NCI-H1694 treated with DMSO at 0.1 percent for 48 hours (cell line): ENCODE measurements at regions not wholly inside any gene's neighbourhood (a gene's known extent, or its start where the extent isn't known, plus 50 kb on each side); places are given as distances from the start of the nearest gene placed in this dataset.

Experiments
- DNase-seq: peaks from one replicate; lab custom pipeline; 2025; lab: John Stamatoyannopoulos, UW

DNA sequence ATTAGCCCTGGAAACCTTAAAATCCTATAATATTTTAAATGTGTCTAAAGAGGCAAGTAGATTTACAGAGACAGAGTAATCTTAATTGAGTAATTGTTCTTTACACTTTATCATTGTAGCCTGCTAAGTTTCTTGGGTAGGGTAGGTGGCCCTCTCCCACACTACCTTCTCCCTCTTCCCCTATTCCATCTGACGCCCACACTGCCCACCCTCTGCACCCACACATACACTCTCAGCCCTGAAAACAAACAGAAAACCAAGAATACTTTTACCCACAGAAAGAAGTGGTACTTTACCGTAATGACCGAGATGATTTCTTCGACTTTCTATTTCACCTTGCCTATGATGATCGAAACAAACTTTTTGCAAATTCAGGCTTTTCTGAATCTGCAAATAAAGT lies 320.4 kb upstream of the OBI1 start:
- no peak for DNase-seq

DNA sequence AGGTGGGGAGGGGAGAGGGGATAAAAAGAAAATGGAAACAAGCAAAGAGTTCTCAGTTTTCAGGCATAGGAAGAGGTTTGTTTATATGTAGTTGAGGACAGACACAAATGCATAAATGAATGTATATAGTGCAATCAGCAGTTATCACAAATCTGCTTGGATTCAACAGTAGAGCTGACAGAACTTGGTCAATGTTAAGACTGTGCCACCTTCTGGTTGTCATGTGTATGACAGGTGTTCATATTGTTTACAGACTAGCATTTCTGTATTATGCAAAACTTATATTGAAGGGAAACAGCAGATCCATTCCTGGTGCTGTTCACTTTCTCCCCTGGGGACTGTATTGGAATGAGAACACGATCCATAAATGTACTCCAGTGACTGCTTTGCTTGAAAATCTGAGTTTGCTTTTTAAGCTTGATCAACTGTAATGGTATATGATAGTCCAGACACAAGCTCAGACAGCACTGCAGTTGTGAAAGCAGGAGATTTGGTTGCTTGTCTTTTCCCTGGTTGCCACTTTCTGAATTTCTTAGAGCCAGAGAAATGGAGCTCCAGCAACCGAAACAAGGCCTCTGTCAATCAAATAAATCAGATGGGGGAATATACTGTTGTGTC lies 319.5 kb upstream of the OBI1 start:
- peak; percentile 93 for DNase-seq

DNA sequence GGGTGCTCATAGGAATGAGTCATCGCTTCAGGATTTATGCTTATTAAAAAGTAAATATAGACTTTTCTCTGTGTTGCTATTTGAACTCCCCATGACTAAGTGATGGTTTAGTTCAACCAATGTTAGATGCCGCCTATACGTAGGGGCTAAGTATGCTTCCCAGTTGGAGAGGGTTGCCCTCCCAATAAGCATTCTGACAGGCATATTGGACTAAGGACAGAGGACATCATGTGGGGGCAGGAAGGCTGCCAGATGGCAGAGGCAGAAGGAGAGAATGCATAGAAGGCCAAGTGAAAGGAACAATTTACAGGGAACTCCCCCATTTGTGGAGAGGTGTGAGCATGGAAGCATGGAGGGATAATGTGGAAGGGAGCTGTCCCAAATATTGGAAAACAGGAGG lies 318.4 kb upstream of the OBI1 start:
- peak; percentile 91 for DNase-seq

DNA sequence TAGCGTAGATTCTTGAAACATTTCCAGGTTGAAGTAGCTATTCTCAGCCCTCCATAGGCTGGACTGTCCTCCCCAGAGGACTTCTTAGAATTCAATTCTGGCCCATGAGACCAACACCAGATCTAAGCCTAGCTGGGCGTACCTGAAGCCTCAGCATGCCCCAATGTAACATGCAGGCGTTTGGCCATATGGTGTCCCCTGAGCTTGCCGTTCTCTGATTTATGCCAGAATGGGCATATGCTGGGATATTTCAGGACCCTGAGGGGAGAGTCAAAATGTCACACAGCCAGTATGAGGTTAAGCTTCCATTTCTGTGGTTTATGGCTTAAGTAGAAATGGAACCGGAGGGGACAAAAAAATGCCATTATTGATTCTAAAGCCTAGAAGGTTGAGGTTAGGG lies 317.7 kb upstream of the OBI1 start:
- peak; percentile 85 for DNase-seq

DNA sequence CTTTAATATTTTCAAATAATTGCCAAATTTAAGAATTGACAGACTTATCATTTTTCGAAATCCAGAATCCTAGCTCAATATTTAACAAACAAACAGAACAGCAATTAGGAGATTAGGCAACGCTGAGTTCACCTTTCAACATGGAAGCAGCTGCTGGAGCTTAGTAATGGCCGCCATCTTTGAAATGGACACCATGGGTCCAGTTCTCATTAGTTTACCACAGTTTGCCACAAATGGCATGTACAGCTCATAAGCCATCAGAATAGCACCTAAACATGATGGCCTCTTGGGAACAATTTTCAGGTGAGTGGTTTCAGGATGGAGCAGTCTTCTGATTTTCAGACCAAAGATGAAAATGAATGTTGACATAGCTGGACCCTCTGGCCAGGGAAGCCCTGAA lies 313.6 kb upstream of the OBI1 start:
- no peak for DNase-seq

DNA sequence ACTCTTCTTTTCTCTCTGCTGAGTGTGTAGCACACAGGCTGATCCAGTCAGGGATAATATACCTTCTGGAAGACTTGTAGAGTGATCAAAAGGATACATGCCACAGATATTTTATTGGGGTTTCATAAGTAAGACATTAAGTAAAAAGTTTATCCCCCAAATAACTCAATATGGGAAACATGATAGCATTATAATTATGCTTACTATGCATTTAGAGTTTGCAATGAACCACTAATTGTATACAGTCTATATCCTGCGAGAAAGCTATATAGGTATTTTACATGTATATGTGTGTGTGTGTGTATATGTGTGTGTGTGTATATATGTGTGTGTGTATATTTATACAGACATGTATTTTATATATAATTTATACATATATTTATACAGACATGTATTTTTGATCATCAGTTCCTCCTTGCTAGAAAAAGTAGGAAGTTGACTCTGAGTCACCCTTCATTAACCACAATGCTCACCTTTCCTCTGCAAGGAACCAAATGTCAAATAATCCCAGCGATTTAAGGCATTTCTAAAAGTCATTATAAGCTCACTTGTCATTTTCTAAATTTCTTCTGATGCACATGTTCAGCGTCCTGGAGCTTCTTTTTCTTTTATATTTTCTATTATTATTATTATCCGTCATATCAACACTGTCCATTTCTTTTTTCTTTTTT lies 312.5 kb upstream of the OBI1 start:
- DNase-seq = no peak

DNA sequence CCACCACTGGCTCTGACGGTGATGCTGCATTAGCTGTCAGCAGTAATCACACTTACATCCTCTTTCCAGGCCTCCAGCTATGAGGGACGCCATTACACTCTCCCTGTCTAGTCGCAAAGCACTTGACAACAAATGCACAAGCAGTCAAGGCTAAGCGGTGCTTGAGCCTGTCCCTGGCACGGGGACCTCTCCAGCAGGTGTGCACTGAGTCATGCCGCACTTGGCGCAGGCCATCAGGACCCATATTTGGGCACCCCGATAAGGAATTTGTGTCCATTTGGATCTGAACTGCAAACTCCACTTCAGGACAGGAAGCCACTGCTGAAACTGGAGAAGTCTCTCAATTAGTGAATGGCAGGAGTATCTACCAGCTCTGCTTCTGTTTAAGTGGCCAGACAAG lies 301.9 kb upstream of the OBI1 start:
- no peak for DNase-seq

DNA sequence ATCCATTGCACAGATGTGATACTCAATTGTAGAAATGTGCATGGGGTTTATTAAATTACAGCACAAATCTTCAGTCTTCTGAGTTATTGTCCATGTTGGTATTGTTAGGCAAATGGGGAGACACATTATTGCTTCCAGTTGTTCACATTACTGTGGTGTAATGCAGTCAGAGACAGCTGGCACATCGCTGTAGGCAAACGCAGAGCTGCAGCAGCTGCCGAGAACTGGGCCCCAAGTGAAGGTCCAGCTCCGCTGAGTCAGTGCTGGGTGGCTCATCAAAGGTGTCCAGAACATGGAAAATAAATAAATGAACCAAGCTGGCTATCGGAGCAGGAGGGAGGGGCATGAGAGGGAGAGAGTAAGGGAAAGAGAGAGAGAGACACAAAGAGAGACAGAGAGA lies 299.1 kb upstream of the OBI1 start:
- no peak for DNase-seq

DNA sequence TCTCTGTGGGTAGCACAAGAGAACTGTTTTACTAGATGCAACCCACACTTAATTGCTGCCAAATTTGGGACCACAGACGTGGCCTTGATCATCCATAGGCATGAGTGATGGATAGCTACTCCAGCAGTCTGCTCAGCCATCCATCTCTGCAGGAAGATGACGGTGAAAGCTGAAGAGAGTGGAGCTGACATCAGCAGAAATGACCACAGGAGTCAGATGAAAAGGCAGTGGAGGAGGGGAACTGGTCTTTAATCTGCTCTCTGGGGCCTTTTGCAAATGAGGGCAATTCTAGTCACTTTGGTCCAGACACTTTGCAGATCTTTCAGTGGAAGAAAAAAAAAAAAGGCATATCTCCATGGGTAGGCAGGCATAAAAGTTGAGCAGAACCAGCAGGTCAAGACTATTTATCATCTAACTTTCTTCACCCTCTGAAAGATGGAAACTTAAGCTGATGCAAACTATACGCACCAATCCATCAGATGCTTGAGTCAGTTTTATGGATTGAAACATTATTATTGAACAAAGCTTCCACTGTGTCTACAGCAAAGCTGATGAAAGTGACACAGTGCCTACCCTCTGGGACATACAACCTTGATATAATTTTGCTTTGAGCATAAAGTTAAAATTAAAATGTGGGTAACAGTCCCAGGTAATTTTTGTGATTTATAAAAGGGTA lies 281.6 kb upstream of the OBI1 start:
- DNase-seq = no peak

DNA sequence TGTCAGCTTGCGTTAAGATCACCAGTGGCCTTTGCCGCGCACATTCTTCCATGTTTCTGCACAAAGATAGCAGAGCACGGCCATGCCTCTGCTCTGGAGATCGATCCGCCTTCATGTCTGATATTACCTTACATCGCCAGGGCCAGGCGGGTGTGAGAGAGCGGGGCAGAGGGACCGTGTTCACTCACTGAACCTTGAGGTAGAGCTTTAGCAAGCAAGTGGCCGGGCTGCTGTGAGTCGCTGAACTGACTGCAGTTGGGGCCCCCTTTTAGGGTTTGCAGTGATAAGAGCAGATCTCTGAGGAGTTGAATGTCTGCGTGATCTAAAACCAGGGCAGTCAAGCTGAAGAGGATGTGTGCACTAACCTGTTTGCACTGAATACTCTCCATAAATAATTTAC lies 275.4 kb upstream of the OBI1 start:
- no peak for DNase-seq

DNA sequence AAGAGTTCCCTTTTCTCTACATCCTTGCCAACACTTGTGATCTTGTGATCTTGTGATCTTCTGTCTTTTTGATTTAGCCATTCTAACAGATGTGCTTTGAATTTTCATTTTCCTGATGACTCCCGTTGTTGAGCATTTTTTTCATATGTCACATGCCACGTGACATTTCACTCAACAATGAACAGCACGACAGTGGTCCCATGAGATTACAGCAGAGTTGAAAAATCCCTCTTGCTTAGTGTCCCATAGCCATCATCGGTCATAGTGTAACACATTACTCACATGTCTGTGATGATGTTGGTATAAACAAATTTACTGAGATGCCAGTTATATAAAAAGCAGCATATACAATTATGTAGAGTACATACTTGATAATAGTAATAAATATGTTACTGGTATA lies 256.1 kb upstream of the OBI1 start:
- no peak for DNase-seq

DNA sequence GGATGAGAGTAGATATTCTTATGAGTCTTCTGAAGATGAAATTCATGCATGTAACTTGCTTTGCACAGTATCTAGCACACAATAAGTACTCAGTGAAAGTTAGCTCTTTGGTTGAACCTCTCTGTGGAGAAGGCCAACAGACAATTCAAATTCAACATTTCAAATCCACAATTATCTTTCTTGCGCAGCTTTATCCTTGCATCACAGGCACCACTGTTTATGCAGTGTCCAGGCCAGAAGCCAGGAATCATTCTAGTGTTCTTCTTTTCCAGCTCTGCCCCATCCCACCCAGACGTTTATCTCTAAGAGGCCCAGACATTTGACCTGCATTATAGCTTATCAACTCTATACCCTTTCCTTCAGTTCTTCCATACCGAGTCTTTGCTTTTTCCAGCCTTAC lies 254.7 kb upstream of the OBI1 start:
- DNase-seq = no peak

DNA sequence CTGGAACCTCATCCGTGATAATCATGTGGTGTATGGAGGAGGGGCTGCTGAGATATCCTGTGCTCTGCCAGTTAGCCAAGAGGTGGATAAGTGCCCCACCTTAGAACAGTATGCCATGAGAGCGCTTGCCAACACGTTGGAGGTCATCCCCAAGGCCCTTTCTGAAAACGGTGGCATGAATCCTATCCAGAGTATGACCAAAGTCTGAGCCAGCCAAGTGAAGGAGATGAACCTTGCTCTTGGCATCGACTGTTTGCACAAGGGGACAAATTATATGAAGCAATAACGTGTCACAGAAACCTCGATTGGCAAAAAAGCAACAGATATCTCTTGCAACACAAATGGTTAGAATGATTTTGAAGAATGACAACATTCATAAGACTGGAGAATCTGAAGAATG lies 251.2 kb upstream of the OBI1 start:
- DNase-seq = no peak

DNA sequence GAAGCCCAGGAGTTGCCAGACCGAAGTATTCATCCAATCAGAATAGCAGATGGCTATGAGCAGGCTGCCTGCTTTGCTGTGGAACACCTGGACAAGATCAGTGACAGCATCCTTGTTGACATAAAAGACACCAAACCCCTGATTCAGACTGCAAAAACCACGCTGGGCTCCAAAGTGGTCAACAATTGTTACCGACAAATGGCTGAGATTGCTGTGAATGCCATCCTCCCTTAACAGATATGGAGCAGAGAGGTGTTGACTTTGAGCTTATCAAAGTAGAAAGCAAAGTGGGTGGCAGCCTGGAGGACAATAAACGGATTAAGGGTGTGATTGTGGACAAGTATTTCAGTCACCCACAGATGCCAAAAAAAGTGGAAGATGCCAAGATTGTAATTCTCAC lies 250.3 kb upstream of the OBI1 start:
- DNase-seq = no peak

DNA sequence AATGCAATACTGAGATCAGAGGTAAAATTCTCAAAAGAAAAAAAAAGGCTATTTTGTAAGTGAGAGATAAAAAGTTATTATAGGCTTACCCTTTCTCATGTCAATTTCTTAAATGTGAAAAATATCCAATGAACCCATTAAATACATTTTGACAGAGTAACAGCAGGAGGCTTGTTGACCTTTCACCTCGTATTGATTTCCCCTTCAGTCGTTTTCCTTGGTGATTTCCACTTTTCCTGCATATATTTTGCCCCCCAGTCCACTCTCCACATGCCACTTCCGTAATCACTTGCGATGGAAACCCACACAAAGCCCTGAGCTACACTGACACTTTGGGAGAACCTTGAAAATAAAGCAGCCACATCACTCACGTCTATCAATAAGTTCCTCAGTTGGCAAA lies 248.1 kb upstream of the OBI1 start:
- no peak for DNase-seq

DNA sequence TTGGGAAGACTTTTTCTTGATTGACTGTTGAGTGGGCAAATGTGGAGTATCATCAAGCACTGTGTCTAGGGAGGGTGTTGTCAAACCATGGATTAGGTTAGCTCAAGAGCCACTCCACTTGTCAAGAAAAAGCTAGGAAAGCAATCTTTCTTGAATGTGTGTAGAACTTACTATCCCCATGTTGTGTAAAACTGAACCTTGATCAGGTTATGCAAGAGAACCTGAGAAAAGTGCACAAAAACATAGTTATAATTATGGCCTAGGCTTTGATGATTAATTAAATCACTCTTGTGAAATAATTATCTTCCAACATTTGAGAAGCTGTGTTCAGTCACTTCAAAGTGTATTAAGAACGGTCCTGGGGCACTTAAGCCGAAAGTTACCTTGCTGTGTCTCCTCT lies 238.2 kb upstream of the OBI1 start:
- no peak for DNase-seq

DNA sequence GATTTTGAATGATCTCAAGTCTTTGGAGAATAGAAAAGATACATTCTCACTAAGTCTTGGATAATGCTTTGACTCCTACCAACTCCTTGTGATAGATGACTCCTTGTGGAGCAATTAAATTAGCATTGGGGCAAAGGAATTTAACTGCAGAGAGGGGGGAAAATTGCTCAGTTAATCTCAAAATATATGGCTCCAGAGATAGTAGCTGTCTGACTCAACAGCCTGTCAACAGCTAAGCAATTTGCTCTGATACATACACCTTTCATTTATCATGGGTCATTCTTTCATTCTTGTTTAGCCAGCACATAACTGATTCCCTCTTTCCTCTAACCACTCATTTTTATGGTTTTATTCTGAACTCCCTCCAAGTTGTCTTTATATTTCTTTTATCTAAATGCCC lies 225.6 kb upstream of the OBI1 start:
- no peak for DNase-seq

DNA sequence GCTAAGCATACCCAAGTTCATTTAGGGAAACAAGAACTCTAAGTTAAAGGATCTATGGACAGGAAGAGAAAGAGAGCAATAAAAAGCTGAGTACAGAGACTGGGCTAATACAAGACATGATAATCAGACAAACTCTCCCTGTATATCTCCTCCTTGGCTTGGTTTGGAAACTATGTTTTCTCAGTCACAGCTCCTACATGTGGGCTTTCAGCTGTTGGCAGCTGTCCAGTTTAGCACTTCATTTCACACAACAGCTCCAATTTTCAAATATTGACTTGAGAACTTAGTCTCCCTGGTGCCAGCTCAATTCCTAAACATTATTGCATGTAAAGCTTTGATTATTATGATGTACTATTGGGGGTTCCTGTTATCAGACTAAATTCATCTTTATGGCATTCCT lies 222.8 kb upstream of the OBI1 start:
- peak; percentile 29 for DNase-seq

DNA sequence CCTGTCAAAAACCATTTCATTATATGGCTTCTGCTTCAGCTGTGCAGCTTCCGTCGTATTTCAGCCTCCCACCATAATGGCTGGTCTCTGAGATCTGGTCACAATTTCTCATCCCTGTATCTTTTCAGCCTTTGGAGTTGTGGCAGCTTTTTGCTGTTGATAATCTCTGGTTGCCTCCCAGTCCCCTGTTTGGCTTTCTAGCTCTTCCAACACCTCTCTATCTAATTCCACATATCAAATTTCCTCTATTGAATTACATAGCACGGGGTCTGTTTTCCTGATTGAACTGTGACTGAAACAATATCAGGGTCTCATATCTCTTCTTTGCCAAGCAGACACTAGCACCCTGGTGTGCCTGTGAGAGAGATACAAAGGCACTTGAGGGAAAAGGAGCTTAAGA lies 222.1 kb upstream of the OBI1 start:
- no peak for DNase-seq

DNA sequence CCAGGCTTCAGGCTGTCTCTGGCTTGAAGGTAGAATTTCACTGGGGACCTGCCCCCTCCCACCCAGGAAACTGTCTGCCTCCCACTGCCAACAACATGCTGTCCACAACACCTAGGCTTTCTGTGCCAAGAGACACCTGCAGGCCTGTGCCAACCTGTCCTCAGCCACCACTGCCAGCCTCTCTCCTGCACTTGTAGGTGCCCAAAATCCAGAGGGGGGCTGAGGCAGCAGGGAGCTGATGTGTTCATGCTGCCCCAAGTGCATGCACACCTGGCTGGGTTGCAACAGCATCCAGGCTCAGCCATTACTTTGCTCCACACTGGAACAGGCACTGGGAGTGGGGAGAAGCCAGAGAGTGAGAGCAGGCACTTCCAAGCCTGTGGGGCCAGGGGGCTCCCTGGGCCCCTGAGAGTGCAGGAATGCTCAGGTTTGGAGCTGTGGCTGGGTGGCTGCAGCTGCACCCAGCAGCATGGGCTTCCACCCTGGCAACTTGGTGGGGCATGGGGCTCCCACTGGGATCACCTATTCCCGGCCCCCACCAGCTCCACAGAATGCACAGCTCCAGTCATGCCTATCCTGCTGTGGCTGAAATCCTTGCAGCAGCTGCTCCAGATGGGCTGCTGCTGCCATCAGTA lies 218.1 kb upstream of the OBI1 start:
- no peak for DNase-seq

DNA sequence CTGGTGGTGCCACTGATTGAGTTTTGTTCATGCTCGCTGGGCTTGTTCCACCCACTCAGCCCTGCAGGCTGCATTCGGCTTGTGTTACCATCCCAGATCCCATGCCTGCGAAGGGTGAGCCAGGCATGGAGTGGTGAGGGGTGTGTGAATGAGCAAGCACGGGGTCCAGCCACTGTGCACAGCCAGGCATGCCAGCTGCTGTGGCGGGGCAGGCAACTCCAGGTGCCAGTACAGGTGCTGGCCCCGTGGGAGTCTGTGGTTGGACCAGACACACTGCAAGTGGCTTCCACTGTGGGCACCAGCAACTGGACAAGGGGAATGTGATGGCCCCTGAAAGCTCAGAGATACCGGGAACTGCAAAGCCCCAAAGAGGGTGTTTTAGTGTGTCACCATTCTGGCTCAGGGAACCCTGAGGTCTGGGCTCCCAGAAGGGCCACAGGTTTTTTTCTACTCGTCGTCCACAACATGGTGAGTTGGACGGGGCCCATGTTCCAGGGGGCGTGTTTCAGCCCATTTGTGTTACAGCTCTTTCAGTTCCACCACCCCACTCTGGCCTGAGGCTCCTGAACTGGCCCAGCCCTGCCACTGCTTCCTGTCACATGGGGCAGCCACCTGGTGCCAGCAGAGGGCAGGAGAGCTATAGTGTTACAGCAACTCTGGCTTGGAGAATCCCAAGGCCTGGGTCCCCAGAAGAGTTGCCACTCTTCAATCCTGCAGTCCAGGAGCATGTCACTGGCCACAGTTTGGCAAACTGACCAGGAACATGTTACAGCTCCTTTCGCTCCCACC lies 217.0 kb upstream of the OBI1 start:
- no peak for DNase-seq

DNA sequence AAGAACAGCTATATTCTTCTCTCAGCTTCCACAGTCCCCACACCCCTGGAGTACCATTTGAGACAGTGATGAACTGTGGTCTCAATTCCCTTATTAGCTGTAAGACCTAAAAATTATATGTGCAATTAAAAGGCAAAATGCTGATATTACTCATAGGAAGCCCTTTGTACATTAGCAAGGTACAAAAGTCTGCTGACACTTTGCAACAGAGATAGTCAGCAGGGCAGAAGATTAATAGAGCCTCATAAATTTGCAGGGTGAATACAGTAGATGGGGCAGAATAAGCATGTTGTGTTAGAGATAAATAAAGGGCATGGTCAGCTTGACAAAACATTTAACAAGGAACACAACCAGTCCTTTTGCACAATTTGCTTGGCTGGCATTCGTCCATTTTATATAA lies 210.0 kb upstream of the OBI1 start:
- DNase-seq = no peak

DNA sequence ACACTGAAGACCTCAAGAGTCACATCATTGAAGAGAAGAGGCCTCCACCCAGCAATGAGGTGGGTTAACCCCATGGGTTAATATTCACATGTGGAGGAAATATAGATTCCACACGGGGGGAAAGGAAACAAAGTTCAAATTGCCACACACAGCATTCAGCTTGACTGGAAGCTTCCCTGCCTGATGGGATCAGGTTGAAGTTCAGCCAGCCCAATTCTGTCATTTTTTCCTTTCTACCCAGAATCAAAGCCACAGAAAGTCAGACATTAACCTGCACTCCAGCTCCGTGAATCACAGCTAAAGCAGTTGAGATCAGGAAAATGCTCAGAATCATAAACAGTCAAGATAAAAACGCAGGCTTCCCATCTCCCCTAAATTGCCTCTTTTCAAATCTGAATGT lies 208.7 kb upstream of the OBI1 start:
- no peak for DNase-seq
